Thyroid gland (tissue), 4 donors: ENCODE measurements at regions not wholly inside any gene's neighbourhood (a gene's known extent, or its start where the extent isn't known, plus 50 kb on each side); places are given as distances from the start of the nearest gene placed in this dataset.
"Not testable (repeated sequence)": the region's sequence is repeated elsewhere in the genome, so short reads cannot be mapped to it uniquely, and the experiment has no call there.

ENCODE experiments used
- POLR2A ChIP-seq, 2 donors: fragments of 450-650 bp; IDR thresholded peaks; one replicate each; pipeline ENCODE4 v1.6.1; 2017; ENCODE audit warnings: antibody characterized with exemption in 2 of 2, mild to moderate bottlenecking in 2 of 2, moderate library complexity in 1 of 2
- TF ChIP-seq, protein P1 (sequence below), 6 experiments: fragments of 200-600 bp in 3 of 6; fragments of 450-650 bp in 3 of 6; sonication (generic) in 3 of 6; IDR thresholded peaks; one replicate each; pipeline ENCODE4 v1.5.1; 2016 to 2019; ENCODE audit warnings: antibody characterized with exemption in 6 of 6, mild to moderate bottlenecking in 2 of 6, inconsistent platforms in 1 of 6, moderate library complexity in 1 of 6

DNA sequence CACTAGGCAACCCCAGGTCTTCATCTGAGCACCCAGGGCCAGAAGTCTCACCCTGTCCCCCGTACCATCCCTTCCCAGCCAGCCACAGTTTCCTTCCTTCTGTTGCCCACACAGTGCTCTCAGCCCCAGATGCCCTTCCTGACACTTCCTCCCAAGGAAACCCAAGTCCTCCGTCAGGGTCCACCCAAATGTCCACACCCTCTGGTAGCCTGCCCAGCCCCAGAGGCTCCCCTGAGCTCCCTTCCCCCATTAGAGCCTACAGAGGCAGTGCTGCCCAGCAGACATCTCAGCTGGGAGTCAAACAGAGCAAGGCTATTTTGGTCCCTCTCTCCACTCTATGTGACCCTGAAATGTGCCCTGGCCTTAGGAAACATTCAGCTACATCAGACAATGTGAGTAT lies 338.0 kb downstream of the CACNA1B start:
- TF ChIP-seq, protein P1, sequence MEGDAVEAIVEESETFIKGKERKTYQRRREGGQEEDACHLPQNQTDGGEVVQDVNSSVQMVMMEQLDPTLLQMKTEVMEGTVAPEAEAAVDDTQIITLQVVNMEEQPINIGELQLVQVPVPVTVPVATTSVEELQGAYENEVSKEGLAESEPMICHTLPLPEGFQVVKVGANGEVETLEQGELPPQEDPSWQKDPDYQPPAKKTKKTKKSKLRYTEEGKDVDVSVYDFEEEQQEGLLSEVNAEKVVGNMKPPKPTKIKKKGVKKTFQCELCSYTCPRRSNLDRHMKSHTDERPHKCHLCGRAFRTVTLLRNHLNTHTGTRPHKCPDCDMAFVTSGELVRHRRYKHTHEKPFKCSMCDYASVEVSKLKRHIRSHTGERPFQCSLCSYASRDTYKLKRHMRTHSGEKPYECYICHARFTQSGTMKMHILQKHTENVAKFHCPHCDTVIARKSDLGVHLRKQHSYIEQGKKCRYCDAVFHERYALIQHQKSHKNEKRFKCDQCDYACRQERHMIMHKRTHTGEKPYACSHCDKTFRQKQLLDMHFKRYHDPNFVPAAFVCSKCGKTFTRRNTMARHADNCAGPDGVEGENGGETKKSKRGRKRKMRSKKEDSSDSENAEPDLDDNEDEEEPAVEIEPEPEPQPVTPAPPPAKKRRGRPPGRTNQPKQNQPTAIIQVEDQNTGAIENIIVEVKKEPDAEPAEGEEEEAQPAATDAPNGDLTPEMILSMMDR (IDR thresholded peaks at IDR 0.05), result not testable (repeated sequence)
- not testable (repeated sequence) for TF ChIP-seq POLR2A (IDR thresholded peaks at IDR 0.05)
